ENCODE measurements at regions not wholly inside any gene's neighbourhood (a gene's known extent, or its start where the extent isn't known, plus 50 kb on each side); places are given as distances from the start of the nearest gene placed in this dataset.

- POLR2A ChIA-PET, result no interaction called here
- Histone ChIP-seq H3K36me3 (ENCODE audit: control insufficient read depth in 2 of 2, insufficient read depth in 1 of 2, low read length in 2 of 2) (no peaks in the 10 kb centered on the region), H3K4me1 (ENCODE audit: control insufficient read depth, insufficient read depth, low read length) (no peaks in the 10 kb centered on the region), H3K27ac (ENCODE audit: extremely low read depth, low read depth, low read length) (no peak overlapping the region), H3K4me3 (ENCODE audit: low read depth, low read length) (no peak overlapping the region), H3K9me3 (ENCODE audit: control insufficient read depth, insufficient read depth, low read depth, low read length) (no peaks in the 10 kb centered on the region)
- no peak for TF ChIP-seq REPIN1 (tag by site-specific recombination; IDR thresholded peaks at IDR 0.05; ENCODE audit: low read depth)
- no peak for TF ChIP-seq ZNF394 (tag by site-specific recombination; IDR thresholded peaks at IDR 0.05; ENCODE audit: borderline replicate concordance)
- no peak for TF ChIP-seq ZNF76 (tag by site-specific recombination; IDR thresholded peaks at IDR 0.05; ENCODE audit: borderline replicate concordance, low read depth)
- no peak for TF ChIP-seq ZNF473 (tag by site-specific recombination; IDR thresholded peaks at IDR 0.05)
- no peak for TF ChIP-seq ZNF701 (tag by site-specific recombination; IDR thresholded peaks at IDR 0.05)
- TF ChIP-seq, protein P1, sequence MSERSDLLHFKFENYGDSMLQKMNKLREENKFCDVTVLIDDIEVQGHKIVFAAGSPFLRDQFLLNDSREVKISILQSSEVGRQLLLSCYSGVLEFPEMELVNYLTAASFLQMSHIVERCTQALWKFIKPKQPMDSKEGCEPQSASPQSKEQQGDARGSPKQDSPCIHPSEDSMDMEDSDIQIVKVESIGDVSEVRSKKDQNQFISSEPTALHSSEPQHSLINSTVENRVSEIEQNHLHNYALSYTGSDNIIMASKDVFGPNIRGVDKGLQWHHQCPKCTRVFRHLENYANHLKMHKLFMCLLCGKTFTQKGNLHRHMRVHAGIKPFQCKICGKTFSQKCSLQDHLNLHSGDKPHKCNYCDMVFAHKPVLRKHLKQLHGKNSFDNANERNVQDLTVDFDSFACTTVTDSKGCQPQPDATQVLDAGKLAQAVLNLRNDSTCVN (tag by site-specific recombination; optimal IDR thresholded peaks at IDR 0.05), result no peak
- no peak for TF ChIP-seq ZNF639 (tag by site-specific recombination; IDR thresholded peaks at IDR 0.05)
- no peak for TF ChIP-seq ZNF654 (tag by site-specific recombination; IDR thresholded peaks at IDR 0.05; ENCODE audit: low read depth)
- no peak for TF ChIP-seq SP2 (tag by site-specific recombination; IDR thresholded peaks at IDR 0.05)
- TF ChIP-seq, protein P2, sequence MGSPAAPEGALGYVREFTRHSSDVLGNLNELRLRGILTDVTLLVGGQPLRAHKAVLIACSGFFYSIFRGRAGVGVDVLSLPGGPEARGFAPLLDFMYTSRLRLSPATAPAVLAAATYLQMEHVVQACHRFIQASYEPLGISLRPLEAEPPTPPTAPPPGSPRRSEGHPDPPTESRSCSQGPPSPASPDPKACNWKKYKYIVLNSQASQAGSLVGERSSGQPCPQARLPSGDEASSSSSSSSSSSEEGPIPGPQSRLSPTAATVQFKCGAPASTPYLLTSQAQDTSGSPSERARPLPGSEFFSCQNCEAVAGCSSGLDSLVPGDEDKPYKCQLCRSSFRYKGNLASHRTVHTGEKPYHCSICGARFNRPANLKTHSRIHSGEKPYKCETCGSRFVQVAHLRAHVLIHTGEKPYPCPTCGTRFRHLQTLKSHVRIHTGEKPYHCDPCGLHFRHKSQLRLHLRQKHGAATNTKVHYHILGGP (tag by site-specific recombination; IDR thresholded peaks at IDR 0.05), result no peak
- TF ChIP-seq ZNF335 (tag by site-specific recombination; conservative IDR thresholded peaks at IDR 0.05), result no peak
- TF ChIP-seq, protein P3, sequence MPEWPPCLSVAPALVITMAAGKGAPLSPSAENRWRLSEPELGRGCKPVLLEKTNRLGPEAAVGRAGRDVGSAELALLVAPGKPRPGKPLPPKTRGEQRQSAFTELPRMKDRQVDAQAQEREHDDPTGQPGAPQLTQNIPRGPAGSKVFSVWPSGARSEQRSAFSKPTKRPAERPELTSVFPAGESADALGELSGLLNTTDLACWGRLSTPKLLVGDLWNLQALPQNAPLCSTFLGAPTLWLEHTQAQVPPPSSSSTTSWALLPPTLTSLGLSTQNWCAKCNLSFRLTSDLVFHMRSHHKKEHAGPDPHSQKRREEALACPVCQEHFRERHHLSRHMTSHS (tag by site-specific recombination; IDR thresholded peaks at IDR 0.05), result no peak
- TF ChIP-seq PRDM1 (tag by site-specific recombination; IDR thresholded peaks at IDR 0.05), result no peak
- TF ChIP-seq SP3 (tag by site-specific recombination; IDR thresholded peaks at IDR 0.05), result no peak
- CTCF ChIA-PET, result no interaction called here
Observed at GRCh38 chr6:15048367-15048766, 197.5 kb upstream of the JARID2 start.

DNA sequence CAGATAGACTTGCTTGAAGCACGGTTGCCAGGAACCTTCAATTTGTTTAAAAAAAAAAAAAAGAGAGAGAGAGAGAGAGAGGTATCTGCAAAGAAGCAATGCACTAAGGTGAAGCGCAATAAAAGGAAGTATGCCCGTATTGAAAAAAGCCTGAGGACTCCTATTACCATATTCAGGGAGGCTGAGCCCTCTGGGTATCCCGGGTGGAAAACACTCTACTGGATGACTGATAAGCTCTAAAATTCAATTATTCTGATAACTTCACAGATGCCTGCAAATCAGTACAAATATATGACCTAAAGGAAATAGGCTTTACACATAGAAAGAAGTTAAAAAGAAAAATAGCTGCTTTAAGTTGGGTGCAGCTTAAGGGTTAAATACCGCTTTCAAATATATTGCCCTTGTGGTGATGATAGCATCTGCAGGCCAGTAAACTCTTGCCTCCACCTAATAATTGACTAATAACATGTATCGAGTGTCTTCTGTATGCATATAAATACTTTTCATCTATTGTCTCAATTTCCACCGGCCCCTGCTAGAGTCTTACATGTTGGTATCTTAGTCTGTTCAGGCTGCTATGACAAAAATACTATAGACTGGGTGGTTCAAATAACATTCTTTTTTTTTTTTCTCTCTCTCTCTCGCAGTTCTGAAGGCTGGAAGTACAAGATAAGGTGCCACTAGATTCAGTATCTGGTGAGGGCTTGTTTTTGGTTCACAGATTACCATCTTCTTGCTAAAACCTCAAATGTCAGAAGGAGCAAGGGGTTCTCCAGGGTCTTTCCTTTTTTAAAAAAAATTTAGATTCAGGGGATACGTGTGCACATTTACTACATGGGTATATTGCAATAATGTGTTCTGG is 187.4 kb upstream of the JARID2 start:
- no peak overlapping the region for H3K27ac ChIP-seq (ENCODE audit: extremely low read depth, low read depth, low read length)
- ChIA-PET CTCF (interaction anchor here (0.6 to 0.9 kb wide), 3 partner anchors 8 to 1458 kb away, joined by 3 to 4 read pairs (median 3); no protein-coding TSS in a partner anchor), POLR2A (interaction anchor here (0.7 kb wide), 1 partner anchor 69 kb away, joined by 6 read pairs; no protein-coding TSS in a partner anchor)
- H3K36me3 ChIP-seq (ENCODE audit: control insufficient read depth in 2 of 2, insufficient read depth in 1 of 2, low read length in 2 of 2), result no peaks in the 10 kb centered on the region
- H3K4me3 ChIP-seq (ENCODE audit: low read depth, low read length), result no peak overlapping the region
- H3K4me1 ChIP-seq (ENCODE audit: control insufficient read depth, insufficient read depth, low read length), result no peaks in the 10 kb centered on the region
- H3K9me3 ChIP-seq (ENCODE audit: control insufficient read depth, insufficient read depth, low read depth, low read length), result no peaks in the 10 kb centered on the region
- TF ChIP-seq ZNF155 (tag by site-specific recombination; IDR thresholded peaks at IDR 0.05) (no peak), ZNF148 (tag by site-specific recombination; IDR thresholded peaks at IDR 0.05; ENCODE audit: borderline replicate concordance) (no peak), ZNF114 (tag by site-specific recombination; IDR thresholded peaks at IDR 0.05) (no peak), ZNF585B (tag by site-specific recombination; IDR thresholded peaks at IDR 0.05) (no peak), ZFP69B (tag by site-specific recombination; IDR thresholded peaks at IDR 0.05) (no peak), ZSCAN30 (tag by site-specific recombination; IDR thresholded peaks at IDR 0.05) (no peak), ZNF544 (tag by site-specific recombination; IDR thresholded peaks at IDR 0.05) (no peak), ZNF132 (tag by site-specific recombination; IDR thresholded peaks at IDR 0.05; ENCODE audit: borderline replicate concordance) (no peak), ZNF239 (tag by site-specific recombination; IDR thresholded peaks at IDR 0.05) (no peak), ZNF146 (tag by site-specific recombination; IDR thresholded peaks at IDR 0.05) (no peak), ZNF248 (tag by site-specific recombination; IDR thresholded peaks at IDR 0.05) (no peak)
- TF ChIP-seq, protein P4, sequence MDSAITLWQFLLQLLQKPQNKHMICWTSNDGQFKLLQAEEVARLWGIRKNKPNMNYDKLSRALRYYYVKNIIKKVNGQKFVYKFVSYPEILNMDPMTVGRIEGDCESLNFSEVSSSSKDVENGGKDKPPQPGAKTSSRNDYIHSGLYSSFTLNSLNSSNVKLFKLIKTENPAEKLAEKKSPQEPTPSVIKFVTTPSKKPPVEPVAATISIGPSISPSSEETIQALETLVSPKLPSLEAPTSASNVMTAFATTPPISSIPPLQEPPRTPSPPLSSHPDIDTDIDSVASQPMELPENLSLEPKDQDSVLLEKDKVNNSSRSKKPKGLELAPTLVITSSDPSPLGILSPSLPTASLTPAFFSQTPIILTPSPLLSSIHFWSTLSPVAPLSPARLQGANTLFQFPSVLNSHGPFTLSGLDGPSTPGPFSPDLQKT (IDR thresholded peaks at IDR 0.05; ENCODE audit: borderline replicate concordance, low read depth, low read length), result no peak
